ENCODE measurements at regions not wholly inside any gene's neighbourhood (a gene's known extent, or its start where the extent isn't known, plus 50 kb on each side); places are given as distances from the start of the nearest gene placed in this dataset.

DNA sequence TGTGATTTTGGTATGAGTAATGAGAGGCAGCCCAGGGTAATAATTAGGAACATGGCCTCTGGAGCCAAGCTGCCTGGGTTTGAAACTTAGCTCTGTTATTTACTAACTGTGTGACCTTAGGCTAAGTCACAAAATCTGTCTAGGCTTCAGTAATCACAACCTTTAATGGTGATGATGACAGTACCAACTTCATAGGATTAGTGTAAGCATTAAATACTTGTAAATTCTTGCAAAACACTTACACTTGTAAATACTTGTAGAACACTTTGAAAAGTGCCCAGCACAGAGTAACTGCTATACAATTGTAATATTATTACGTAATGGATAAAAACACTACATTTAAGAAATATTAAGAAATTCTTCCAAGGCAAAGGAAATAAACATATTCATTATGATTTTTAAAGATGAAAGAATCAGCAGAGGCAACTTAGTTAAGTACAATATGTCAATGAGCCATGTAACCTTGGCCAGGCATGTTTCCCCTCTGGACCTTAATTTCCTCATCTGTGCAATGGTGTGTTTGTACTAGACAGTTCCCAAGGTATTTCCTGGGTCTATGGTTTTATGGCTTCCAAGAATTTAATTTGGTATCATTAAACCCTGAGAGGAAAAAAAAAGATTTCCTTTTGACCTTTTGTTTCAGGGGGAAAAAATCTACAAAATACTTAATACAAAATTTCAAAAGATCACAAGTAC lies 628.5 kb upstream of the KLHL1 start:
- TF ChIP-seq, protein P1, sequence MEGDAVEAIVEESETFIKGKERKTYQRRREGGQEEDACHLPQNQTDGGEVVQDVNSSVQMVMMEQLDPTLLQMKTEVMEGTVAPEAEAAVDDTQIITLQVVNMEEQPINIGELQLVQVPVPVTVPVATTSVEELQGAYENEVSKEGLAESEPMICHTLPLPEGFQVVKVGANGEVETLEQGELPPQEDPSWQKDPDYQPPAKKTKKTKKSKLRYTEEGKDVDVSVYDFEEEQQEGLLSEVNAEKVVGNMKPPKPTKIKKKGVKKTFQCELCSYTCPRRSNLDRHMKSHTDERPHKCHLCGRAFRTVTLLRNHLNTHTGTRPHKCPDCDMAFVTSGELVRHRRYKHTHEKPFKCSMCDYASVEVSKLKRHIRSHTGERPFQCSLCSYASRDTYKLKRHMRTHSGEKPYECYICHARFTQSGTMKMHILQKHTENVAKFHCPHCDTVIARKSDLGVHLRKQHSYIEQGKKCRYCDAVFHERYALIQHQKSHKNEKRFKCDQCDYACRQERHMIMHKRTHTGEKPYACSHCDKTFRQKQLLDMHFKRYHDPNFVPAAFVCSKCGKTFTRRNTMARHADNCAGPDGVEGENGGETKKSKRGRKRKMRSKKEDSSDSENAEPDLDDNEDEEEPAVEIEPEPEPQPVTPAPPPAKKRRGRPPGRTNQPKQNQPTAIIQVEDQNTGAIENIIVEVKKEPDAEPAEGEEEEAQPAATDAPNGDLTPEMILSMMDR (IDR thresholded peaks at IDR 0.05): no peak
- TF ChIP-seq POLR2AphosphoS5 (IDR thresholded peaks at IDR 0.05) (no peak), EP300 (IDR thresholded peaks at IDR 0.05) (no peak), POLR2A (IDR thresholded peaks at IDR 0.05) (no peak)
